ENCODE measurements at regions not wholly inside any gene's neighbourhood (a gene's known extent, or its start where the extent isn't known, plus 50 kb on each side); places are given as distances from the start of the nearest gene placed in this dataset.

- Histone ChIP-seq H3K9me3 (ENCODE audit: control insufficient read depth, insufficient read depth, low read length) (no peaks in the 10 kb centered on the region), H3K4me3 (ENCODE audit: low read length) (no peak overlapping the region), H3K4me2 (ENCODE audit: low read length) (no peak overlapping the region), H3F3A (ENCODE audit: control insufficient read depth, insufficient read depth) (no peaks in the 10 kb centered on the region), H4K20me1 (ENCODE audit: control insufficient read depth, insufficient read depth, low read depth, low read length) (no peaks in the 10 kb centered on the region), H3K36me3 (ENCODE audit: control insufficient read depth, low read length) (no peaks in the 10 kb centered on the region), H3K27ac (ENCODE audit: low read depth, low read length) (no peak overlapping the region), H3K9me2 (replicated peaks; ENCODE audit: control insufficient read depth, low read length) (no peaks in the 10 kb centered on the region), H3K27me3 (ENCODE audit: control insufficient read depth, low read length) (no peaks in the 10 kb centered on the region), H3K4me1 (ENCODE audit: control insufficient read depth, low read length) (no peaks in the 10 kb centered on the region), H3K79me2 (ENCODE audit: control insufficient read depth, low read length) (no peaks in the 10 kb centered on the region)
- no peak for TF ChIP-seq EZH2phosphoT487 (IDR thresholded peaks at IDR 0.05; ENCODE audit: borderline replicate concordance, low read length)
- TF ChIP-seq CTCF (IDR thresholded peaks at IDR 0.05; ENCODE audit: low read depth, low read length, poor library complexity, severe bottlenecking) = no peak
Measured at GRCh38 chr5:24059006-24059405, 551.6 kb downstream of the PRDM9 start.

GRCh38 chr5:24059716-24060115 lies 552.3 kb downstream of the PRDM9 start:
- H3F3A ChIP-seq (ENCODE audit: control insufficient read depth, insufficient read depth) = no peaks in the 10 kb centered on the region
- no peak overlapping the region for H3K4me3 ChIP-seq (ENCODE audit: low read length)
- no peaks in the 10 kb centered on the region for H3K4me1 ChIP-seq (ENCODE audit: control insufficient read depth, low read length)
- no peak overlapping the region for H3K27ac ChIP-seq (ENCODE audit: low read depth, low read length)
- no peaks in the 10 kb centered on the region for H3K36me3 ChIP-seq (ENCODE audit: control insufficient read depth, low read length)
- no peaks in the 10 kb centered on the region for H3K79me2 ChIP-seq (ENCODE audit: control insufficient read depth, low read length)
- H4K20me1 ChIP-seq (ENCODE audit: control insufficient read depth, insufficient read depth, low read depth, low read length) = no peaks in the 10 kb centered on the region
- TF ChIP-seq CTCF (IDR thresholded peaks at IDR 0.05; ENCODE audit: low read depth, low read length, poor library complexity, severe bottlenecking) = no peak
- TF ChIP-seq EZH2phosphoT487 (IDR thresholded peaks at IDR 0.05; ENCODE audit: borderline replicate concordance, low read length) = no peak
- H3K9me2 ChIP-seq (replicated peaks; ENCODE audit: control insufficient read depth, low read length) = no peaks in the 10 kb centered on the region
- H3K4me2 ChIP-seq (ENCODE audit: low read length) = no peak overlapping the region
- H3K27me3 ChIP-seq (ENCODE audit: control insufficient read depth, low read length) = no peaks in the 10 kb centered on the region
- no peaks in the 10 kb centered on the region for H3K9me3 ChIP-seq (ENCODE audit: control insufficient read depth, insufficient read depth, low read length)

GRCh38 chr5:24065779-24066178 lies 558.4 kb downstream of the PRDM9 start:
- no peak overlapping the region for H3K27ac ChIP-seq (ENCODE audit: low read depth, low read length)
- no peak overlapping the region for H3K4me3 ChIP-seq (ENCODE audit: low read length)
- TF ChIP-seq EZH2phosphoT487 (IDR thresholded peaks at IDR 0.05; ENCODE audit: borderline replicate concordance, low read length) (no peak), CTCF (IDR thresholded peaks at IDR 0.05; ENCODE audit: low read depth, low read length, poor library complexity, severe bottlenecking) (no peak)
- H3K9me2 ChIP-seq (replicated peaks; ENCODE audit: control insufficient read depth, low read length) = no peaks in the 10 kb centered on the region
- H3K9me3 ChIP-seq (ENCODE audit: control insufficient read depth, insufficient read depth, low read length) = no peaks in the 10 kb centered on the region
- no peaks in the 10 kb centered on the region for H3K79me2 ChIP-seq (ENCODE audit: control insufficient read depth, low read length)
- H3K36me3 ChIP-seq (ENCODE audit: control insufficient read depth, low read length) = no peaks in the 10 kb centered on the region
- no peaks in the 10 kb centered on the region for H3K4me1 ChIP-seq (ENCODE audit: control insufficient read depth, low read length)
- no peaks in the 10 kb centered on the region for H4K20me1 ChIP-seq (ENCODE audit: control insufficient read depth, insufficient read depth, low read depth, low read length)
- H3K27me3 ChIP-seq (ENCODE audit: control insufficient read depth, low read length) = no peaks in the 10 kb centered on the region
- H3K4me2 ChIP-seq (ENCODE audit: low read length) = no peak overlapping the region
- H3F3A ChIP-seq (ENCODE audit: control insufficient read depth, insufficient read depth) = no peaks in the 10 kb centered on the region

- H3K9me3 ChIP-seq (ENCODE audit: control insufficient read depth, insufficient read depth, low read length) = no peaks in the 10 kb centered on the region
- no peaks in the 10 kb centered on the region for H3K79me2 ChIP-seq (ENCODE audit: control insufficient read depth, low read length)
- no peak overlapping the region for H3K4me3 ChIP-seq (ENCODE audit: low read length)
- no peaks in the 10 kb centered on the region for H3F3A ChIP-seq (ENCODE audit: control insufficient read depth, insufficient read depth)
- H4K20me1 ChIP-seq (ENCODE audit: control insufficient read depth, insufficient read depth, low read depth, low read length) = no peaks in the 10 kb centered on the region
- no peak overlapping the region for H3K27ac ChIP-seq (ENCODE audit: low read depth, low read length)
- H3K9me2 ChIP-seq (replicated peaks; ENCODE audit: control insufficient read depth, low read length) = no peaks in the 10 kb centered on the region
- no peaks in the 10 kb centered on the region for H3K27me3 ChIP-seq (ENCODE audit: control insufficient read depth, low read length)
- no peaks in the 10 kb centered on the region for H3K4me1 ChIP-seq (ENCODE audit: control insufficient read depth, low read length)
- H3K36me3 ChIP-seq (ENCODE audit: control insufficient read depth, low read length) = no peaks in the 10 kb centered on the region
- TF ChIP-seq EZH2phosphoT487 (IDR thresholded peaks at IDR 0.05; ENCODE audit: borderline replicate concordance, low read length) (no peak), CTCF (IDR thresholded peaks at IDR 0.05; ENCODE audit: low read depth, low read length, poor library complexity, severe bottlenecking) (no peak)
- H3K4me2 ChIP-seq (ENCODE audit: low read length) = no peak overlapping the region
Measured at GRCh38 chr5:24067208-24067607, 559.8 kb downstream of the PRDM9 start.
